ENCODE measurements at regions not wholly inside any gene's neighbourhood (a gene's known extent, or its start where the extent isn't known, plus 50 kb on each side); places are given as distances from the start of the nearest gene placed in this dataset.

DNA sequence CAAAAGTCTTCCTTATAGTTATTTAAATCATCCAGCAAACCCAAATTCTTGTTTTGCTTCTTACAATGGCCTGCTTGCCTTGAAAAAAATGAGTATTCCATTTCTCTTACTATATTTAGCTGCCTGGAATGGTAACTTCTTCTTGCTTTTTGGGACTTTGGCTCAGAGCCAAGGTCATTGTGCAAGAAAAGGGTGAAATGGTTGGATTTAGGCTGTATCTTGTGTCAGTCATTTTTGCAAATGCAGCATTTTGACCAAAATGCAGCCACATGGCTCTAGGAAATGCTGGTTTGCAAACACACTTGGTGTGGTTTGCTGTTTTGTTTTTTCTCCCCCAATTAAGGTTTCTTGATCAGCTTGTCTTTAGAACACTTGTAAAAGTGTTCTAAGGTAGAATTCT is 133.3 kb upstream of the ELL2 start:
- H3K27me3 ChIP-seq (ENCODE audit: control insufficient read depth, insufficient read depth, low read length), result no peaks in the 10 kb centered on the region
- no peaks in the 10 kb centered on the region for H3K36me3 ChIP-seq (ENCODE audit: control insufficient read depth, insufficient read depth, low read length)
- no peaks in the 10 kb centered on the region for H3K4me1 ChIP-seq (ENCODE audit: control insufficient read depth, insufficient read depth, low read length)
- no peak overlapping the region for H3K27ac ChIP-seq (ENCODE audit: low read length)
- no peaks in the 10 kb centered on the region for H3K9me3 ChIP-seq (replicated peaks; ENCODE audit: control insufficient read depth, low read depth, low read length)
- peak; percentile 19 for DNase-seq
- H3K4me3 ChIP-seq (ENCODE audit: low read length), result no peak overlapping the region

- Histone ChIP-seq H3K4me3 (ENCODE audit: low read length) (no peak overlapping the region), H3K27ac (ENCODE audit: low read length) (no peak overlapping the region), H3K36me3 (ENCODE audit: control insufficient read depth, insufficient read depth, low read length) (no peaks in the 10 kb centered on the region), H3K27me3 (ENCODE audit: control insufficient read depth, insufficient read depth, low read length) (no peaks in the 10 kb centered on the region), H3K9me3 (replicated peaks; ENCODE audit: control insufficient read depth, low read depth, low read length) (no peaks in the 10 kb centered on the region), H3K4me1 (ENCODE audit: control insufficient read depth, insufficient read depth, low read length) (no peaks in the 10 kb centered on the region)
- no peak for DNase-seq
- WGBS (ENCODE audit: insufficient coverage), result no CpG with 5 or more reads among the region's 1 CpG
Observed at GRCh38 chr5:96093890-96094381, 132.3 kb upstream of the ELL2 start.

GRCh38 chr5:96093340-96093739 is 131.7 kb upstream of the ELL2 start:
- Histone ChIP-seq H3K27ac (ENCODE audit: low read length) (no peak overlapping the region), H3K27me3 (ENCODE audit: control insufficient read depth, insufficient read depth, low read length) (no peaks in the 10 kb centered on the region), H3K4me3 (ENCODE audit: low read length) (no peak overlapping the region), H3K9me3 (replicated peaks; ENCODE audit: control insufficient read depth, low read depth, low read length) (no peaks in the 10 kb centered on the region), H3K4me1 (ENCODE audit: control insufficient read depth, insufficient read depth, low read length) (no peaks in the 10 kb centered on the region), H3K36me3 (ENCODE audit: control insufficient read depth, insufficient read depth, low read length) (no peaks in the 10 kb centered on the region)
- 87% methylated on average over 3 of the region's 3 CpGs for WGBS (ENCODE audit: insufficient coverage)
- no peak for DNase-seq

DNA sequence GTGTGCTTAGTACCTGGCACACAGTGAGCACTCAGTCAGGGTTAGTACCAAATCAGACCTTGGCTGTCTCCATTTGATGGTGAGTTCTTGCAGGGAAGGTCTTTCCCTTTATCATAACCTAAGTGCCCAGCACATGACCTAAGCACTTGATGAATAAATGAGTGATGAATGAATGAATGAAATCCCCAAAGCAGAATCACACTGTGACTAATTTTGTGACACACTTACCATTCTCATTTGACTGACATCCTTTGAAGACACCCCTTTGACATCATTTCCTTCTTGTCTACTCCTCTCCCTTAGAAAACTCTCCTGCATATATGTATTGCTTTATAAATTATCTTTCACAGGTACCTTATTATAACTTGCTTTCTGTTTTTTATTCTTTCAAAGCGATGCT is 130.2 kb upstream of the ELL2 start:
- Histone ChIP-seq H3K4me1 (ENCODE audit: control insufficient read depth, insufficient read depth, low read length) (no peaks in the 10 kb centered on the region), H3K4me3 (ENCODE audit: low read length) (no peak overlapping the region), H3K27me3 (ENCODE audit: control insufficient read depth, insufficient read depth, low read length) (no peaks in the 10 kb centered on the region), H3K36me3 (ENCODE audit: control insufficient read depth, insufficient read depth, low read length) (no peaks in the 10 kb centered on the region), H3K27ac (ENCODE audit: low read length) (no peak overlapping the region), H3K9me3 (replicated peaks; ENCODE audit: control insufficient read depth, low read depth, low read length) (no peaks in the 10 kb centered on the region)
- no peak for DNase-seq
- WGBS (ENCODE audit: insufficient coverage), result no CpG with 5 or more reads among the region's 1 CpG

DNA sequence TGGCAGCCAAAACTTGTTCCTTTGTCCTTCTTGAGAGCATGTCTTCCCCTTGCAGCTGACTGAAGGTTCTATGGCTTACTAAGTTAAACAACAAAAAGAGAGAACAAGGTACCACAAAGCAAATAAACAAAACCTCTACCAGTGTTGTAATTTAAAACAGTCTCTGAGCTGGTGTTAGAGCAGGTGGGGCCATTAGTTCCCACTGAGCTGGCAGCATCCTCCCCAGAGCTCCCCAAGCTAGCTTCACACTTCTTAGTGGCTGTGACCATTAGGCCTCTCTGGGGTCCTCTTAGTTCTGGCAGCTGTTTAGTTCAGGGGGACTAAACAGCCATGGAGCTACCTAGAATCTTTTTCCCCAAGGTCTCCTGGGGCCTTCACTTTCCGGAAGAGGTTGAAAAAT is 128.6 kb upstream of the ELL2 start:
- no peak overlapping the region for H3K27ac ChIP-seq (ENCODE audit: low read length)
- no peaks in the 10 kb centered on the region for H3K4me1 ChIP-seq (ENCODE audit: control insufficient read depth, insufficient read depth, low read length)
- no CpG with 5 or more reads among the region's 1 CpG for WGBS (ENCODE audit: insufficient coverage)
- no peaks in the 10 kb centered on the region for H3K9me3 ChIP-seq (replicated peaks; ENCODE audit: control insufficient read depth, low read depth, low read length)
- DNase-seq, result no peak
- no peaks in the 10 kb centered on the region for H3K36me3 ChIP-seq (ENCODE audit: control insufficient read depth, insufficient read depth, low read length)
- H3K4me3 ChIP-seq (ENCODE audit: low read length), result no peak overlapping the region
- no peaks in the 10 kb centered on the region for H3K27me3 ChIP-seq (ENCODE audit: control insufficient read depth, insufficient read depth, low read length)

DNA sequence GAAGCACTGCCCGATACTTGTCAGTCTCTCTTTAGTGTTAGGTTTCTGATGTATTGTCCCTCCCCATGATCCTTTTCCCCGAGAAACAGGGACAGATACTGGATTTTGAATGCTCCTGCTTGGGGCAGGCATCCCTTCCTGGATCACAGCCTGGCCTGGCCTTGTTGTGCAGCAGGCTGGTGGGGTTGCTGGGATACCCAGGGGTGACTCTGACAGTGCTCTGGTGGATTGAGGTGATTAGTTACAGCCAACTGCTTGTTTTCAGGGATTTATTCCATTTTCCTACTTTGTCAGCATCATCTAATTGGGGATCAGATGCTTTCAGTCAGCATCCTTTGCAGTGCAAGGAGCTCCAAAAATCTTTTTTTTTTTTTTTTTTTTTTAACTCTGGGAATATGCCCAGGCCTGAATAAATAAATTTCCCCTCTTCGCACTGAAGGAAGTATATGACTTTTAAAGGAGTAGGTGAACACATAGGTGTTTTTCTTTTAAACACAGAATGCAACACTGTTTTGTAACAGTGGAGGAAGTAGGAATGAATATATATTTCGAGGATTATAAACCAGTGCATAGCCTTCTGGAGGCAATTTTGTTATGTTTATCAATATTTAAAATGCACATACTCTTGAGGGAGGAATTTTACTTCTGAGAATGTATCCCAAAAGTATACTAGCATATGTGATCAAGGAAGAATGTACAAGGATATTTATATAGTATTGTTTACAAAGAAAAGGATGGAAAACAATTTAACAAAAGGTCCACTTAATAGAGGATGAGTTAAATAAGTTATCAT is 127.3 kb upstream of the ELL2 start:
- Histone ChIP-seq H3K27ac (ENCODE audit: low read length) (no peak overlapping the region), H3K9me3 (replicated peaks; ENCODE audit: control insufficient read depth, low read depth, low read length) (no peaks in the 10 kb centered on the region), H3K4me3 (ENCODE audit: low read length) (no peak overlapping the region), H3K36me3 (ENCODE audit: control insufficient read depth, insufficient read depth, low read length) (no peaks in the 10 kb centered on the region), H3K27me3 (ENCODE audit: control insufficient read depth, insufficient read depth, low read length) (no peaks in the 10 kb centered on the region), H3K4me1 (ENCODE audit: control insufficient read depth, insufficient read depth, low read length) (no peaks in the 10 kb centered on the region)
- whole genome bisulfite sequencing (ENCODE audit: insufficient coverage), result no CpG with 5 or more reads among the region's 4 CpGs
- peak; percentile 15 for DNase-seq

- WGBS (ENCODE audit: insufficient coverage), result 31% methylated on average over 2 of the region's 3 CpGs
- no peaks in the 10 kb centered on the region for H3K4me1 ChIP-seq (ENCODE audit: control insufficient read depth, insufficient read depth, low read length)
- no peak for DNase-seq
- H3K4me3 ChIP-seq (ENCODE audit: low read length), result no peak overlapping the region
- no peaks in the 10 kb centered on the region for H3K9me3 ChIP-seq (replicated peaks; ENCODE audit: control insufficient read depth, low read depth, low read length)
- no peaks in the 10 kb centered on the region for H3K36me3 ChIP-seq (ENCODE audit: control insufficient read depth, insufficient read depth, low read length)
- H3K27me3 ChIP-seq (ENCODE audit: control insufficient read depth, insufficient read depth, low read length), result no peaks in the 10 kb centered on the region
- no peak overlapping the region for H3K27ac ChIP-seq (ENCODE audit: low read length)
Observed at GRCh38 chr5:96087939-96088338, 126.3 kb upstream of the ELL2 start.

DNA sequence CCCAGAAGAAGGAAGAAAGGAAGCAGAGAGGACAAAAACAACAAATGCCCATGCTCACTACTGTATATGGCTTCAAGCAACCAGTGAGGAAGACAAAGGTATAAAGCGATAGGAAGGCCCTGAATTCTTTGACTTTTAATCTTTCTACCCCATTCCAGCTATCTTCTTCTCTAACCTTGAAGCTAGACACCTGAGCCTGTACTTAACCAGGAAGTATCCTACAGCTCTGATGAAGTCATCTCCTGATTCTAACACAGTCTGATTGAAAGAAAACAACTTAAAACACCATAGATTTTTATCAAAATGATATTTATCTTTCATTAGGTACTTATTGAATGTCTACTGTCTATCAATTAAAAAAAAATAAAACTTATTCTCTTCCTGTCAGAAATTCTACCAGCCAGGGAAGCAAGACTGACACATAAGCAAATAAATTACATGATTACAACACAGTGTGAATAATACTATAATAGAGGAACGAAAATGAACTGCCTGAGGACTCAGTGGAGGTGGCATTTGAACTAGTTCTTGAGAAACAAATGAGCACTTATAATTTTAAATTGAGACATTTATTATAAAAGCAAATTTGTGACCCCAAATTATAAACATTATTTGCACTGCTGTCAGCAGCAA is 123.3 kb upstream of the ELL2 start:
- H3K27me3 ChIP-seq (ENCODE audit: control insufficient read depth, insufficient read depth, low read length), result no peaks in the 10 kb centered on the region
- no CpG with 5 or more reads among the region's 2 CpGs for WGBS (ENCODE audit: insufficient coverage)
- no peaks in the 10 kb centered on the region for H3K36me3 ChIP-seq (ENCODE audit: control insufficient read depth, insufficient read depth, low read length)
- H3K4me3 ChIP-seq (ENCODE audit: low read length), result no peak overlapping the region
- no peak overlapping the region for H3K27ac ChIP-seq (ENCODE audit: low read length)
- no peaks in the 10 kb centered on the region for H3K4me1 ChIP-seq (ENCODE audit: control insufficient read depth, insufficient read depth, low read length)
- no peak for DNase-seq
- no peaks in the 10 kb centered on the region for H3K9me3 ChIP-seq (replicated peaks; ENCODE audit: control insufficient read depth, low read depth, low read length)

DNA sequence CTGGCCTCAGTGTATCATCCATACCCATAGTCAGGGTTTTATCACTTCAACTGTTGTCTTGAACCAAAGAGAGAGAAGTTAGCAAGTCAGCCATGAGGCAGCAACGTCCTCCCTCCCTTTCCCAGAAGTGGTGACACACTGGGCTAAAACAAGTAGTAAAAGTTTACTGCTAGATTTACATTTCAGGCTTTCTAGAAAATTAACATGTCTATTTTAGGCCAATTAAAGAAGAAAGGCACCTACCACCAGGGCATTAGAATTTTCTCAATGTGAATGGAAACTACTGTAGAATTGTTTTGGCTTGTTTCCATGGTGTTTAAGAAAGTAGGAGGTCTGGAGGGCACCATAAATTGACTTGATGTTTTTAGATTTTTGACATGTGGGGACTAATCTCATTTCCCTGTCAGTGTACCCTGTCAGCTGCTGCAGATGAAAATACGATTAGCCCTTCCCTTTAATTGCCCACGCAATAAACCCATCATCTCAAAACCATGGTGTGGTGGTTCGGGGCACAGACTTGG is 121.8 kb upstream of the ELL2 start:
- DNase-seq, result no peak
- no peaks in the 10 kb centered on the region for H3K4me1 ChIP-seq (ENCODE audit: control insufficient read depth, insufficient read depth, low read length)
- 30% methylated on average over 2 of the region's 4 CpGs for WGBS (ENCODE audit: insufficient coverage)
- no peaks in the 10 kb centered on the region for H3K27me3 ChIP-seq (ENCODE audit: control insufficient read depth, insufficient read depth, low read length)
- H3K4me3 ChIP-seq (ENCODE audit: low read length), result no peak overlapping the region
- no peaks in the 10 kb centered on the region for H3K36me3 ChIP-seq (ENCODE audit: control insufficient read depth, insufficient read depth, low read length)
- no peak overlapping the region for H3K27ac ChIP-seq (ENCODE audit: low read length)
- no peaks in the 10 kb centered on the region for H3K9me3 ChIP-seq (replicated peaks; ENCODE audit: control insufficient read depth, low read depth, low read length)

- 39% methylated on average over 2 of the region's 2 CpGs for WGBS (ENCODE audit: insufficient coverage)
- Histone ChIP-seq H3K4me1 (ENCODE audit: control insufficient read depth, insufficient read depth, low read length) (no peaks in the 10 kb centered on the region), H3K27ac (ENCODE audit: low read length) (no peak overlapping the region), H3K4me3 (ENCODE audit: low read length) (no peak overlapping the region), H3K36me3 (ENCODE audit: control insufficient read depth, insufficient read depth, low read length) (no peaks in the 10 kb centered on the region), H3K27me3 (ENCODE audit: control insufficient read depth, insufficient read depth, low read length) (no peaks in the 10 kb centered on the region), H3K9me3 (replicated peaks; ENCODE audit: control insufficient read depth, low read depth, low read length) (no peaks in the 10 kb centered on the region)
- DNase-seq, result no peak
Observed at GRCh38 chr5:96081276-96081858, 119.7 kb upstream of the ELL2 start.
